Lower lobe of right lung (tissue), 2 donors: ENCODE measurements at regions not wholly inside any gene's neighbourhood (a gene's known extent, or its start where the extent isn't known, plus 50 kb on each side); places are given as distances from the start of the nearest gene placed in this dataset.

Experiments used
- ATAC-seq, 2 donors: fragments of 200-7000 bp; cut with Tn5 transposase; one replicate each; pipeline ENCODE4 v1.9.1; 2020 to 2022; ENCODE audit warnings: mild to moderate bottlenecking in 2 of 2, moderate library complexity in 2 of 2
- DNase-seq: peaks from one replicate; pipeline ENCODE4 v3.0.0-alpha.2; 2020
- H3K27ac ChIP-seq: fragments of 200-600 bp; one replicate; pipeline ENCODE4 v1.8.0; 2022
- H3K27me3 ChIP-seq: fragments of 200-600 bp; one replicate; pipeline ENCODE4 v1.8.0; 2022; ENCODE audit warnings: low read depth
- H3K36me3 ChIP-seq: fragments of 200-600 bp; one replicate; pipeline ENCODE4 v1.8.0; 2022; ENCODE audit warnings: mild to moderate bottlenecking
- H3K4me1 ChIP-seq: fragments of 200-600 bp; one replicate; pipeline ENCODE4 v1.8.0; 2022
- H3K4me3 ChIP-seq: fragments of 200-600 bp; one replicate; pipeline ENCODE4 v1.8.0; 2022; ENCODE audit warnings: mild to moderate bottlenecking
- H3K9me3 ChIP-seq: fragments of 200-600 bp; one replicate; pipeline ENCODE4 v1.8.0; 2022
- CTCF ChIP-seq: fragments of 200-600 bp; IDR thresholded peaks from one replicate; pipeline ENCODE4 v1.8.0; 2022; ENCODE audit warnings: antibody characterized with exemption, mild to moderate bottlenecking
- intact Hi-C: fragments of 100-400 bp; cut with DNase I; formaldehyde crosslinking; loops from one replicate; pipeline ENCODE4 v1.11.0; 2022
- donor health status: DM: no; HTN: yes; CAD: no; lungs with severe emphysema.

- intact Hi-C loops: no loop called here
- no peaks in the 10 kb centered on the region for H3K27me3 ChIP-seq
Measured at GRCh38 chr3:124576565-124577493, 153.4 kb upstream of the UMPS start.

GRCh38 chr3:124577494-124578167, 152.6 kb upstream of the UMPS start:
- Histone ChIP-seq H3K27ac (no peak overlapping the region), H3K9me3 (no peaks in the 10 kb centered on the region), H3K27me3 (no peaks in the 10 kb centered on the region), H3K4me3 (no peak overlapping the region), H3K4me1 (no peaks in the 10 kb centered on the region), H3K36me3 (no peaks in the 10 kb centered on the region)
- no peak for TF ChIP-seq CTCF
- intact Hi-C loops: no loop called here
- DNase-seq: no peak
- no peak for ATAC-seq

More at GRCh38 chr3:124576565-124577493, 153.4 kb upstream of the UMPS start:
- Histone ChIP-seq H3K36me3 (no peaks in the 10 kb centered on the region), H3K4me3 (no peak overlapping the region), H3K27ac (no peak overlapping the region), H3K9me3 (no peaks in the 10 kb centered on the region), H3K4me1 (no peaks in the 10 kb centered on the region)
- no peak for DNase-seq
- no peak for TF ChIP-seq CTCF
- ATAC-seq: no peak

- no peak for ATAC-seq
- H3K9me3 ChIP-seq: no peaks in the 10 kb centered on the region
Measured at GRCh38 chr3:124579641-124580040, 150.6 kb upstream of the UMPS start.

GRCh38 chr3:124582196-124582595, 148.1 kb upstream of the UMPS start:
- peaks cover 8% of the 10 kb centered on the region for H3K4me1 ChIP-seq
- ATAC-seq: no peak
- TF ChIP-seq CTCF: no peak
- peaks cover 6% of the 10 kb centered on the region for H3K27me3 ChIP-seq
- intact Hi-C loops: no loop called here
- DNase-seq: no peak
- H3K9me3 ChIP-seq: no peaks in the 10 kb centered on the region
- no peaks in the 10 kb centered on the region for H3K36me3 ChIP-seq
- no peak overlapping the region for H3K27ac ChIP-seq
- H3K4me3 ChIP-seq: no peak overlapping the region

More at GRCh38 chr3:124579641-124580040, 150.6 kb upstream of the UMPS start:
- Histone ChIP-seq H3K36me3 (no peaks in the 10 kb centered on the region), H3K4me3 (no peak overlapping the region), H3K27me3 (no peaks in the 10 kb centered on the region), H3K27ac (no peak overlapping the region), H3K4me1 (peaks cover 7% of the 10 kb centered on the region)
- intact Hi-C loops: no loop called here
- TF ChIP-seq CTCF: no peak
- DNase-seq: no peak

GRCh38 chr3:124582621-124583395, 147.4 kb upstream of the UMPS start:
- DNase-seq: no peak
- no peak for ATAC-seq
- Histone ChIP-seq H3K4me3 (no peak overlapping the region), H3K4me1 (peaks cover 8% of the 10 kb centered on the region), H3K9me3 (no peaks in the 10 kb centered on the region), H3K36me3 (no peaks in the 10 kb centered on the region), H3K27ac (no peak overlapping the region), H3K27me3 (peaks cover 6% of the 10 kb centered on the region)
- intact Hi-C loops: no loop called here
- no peak for TF ChIP-seq CTCF
